Astrocyte (in vitro differentiated cells and primary cell): ENCODE measurements at regions not wholly inside any gene's neighbourhood (a gene's known extent, or its start where the extent isn't known, plus 50 kb on each side); places are given as distances from the start of the nearest gene placed in this dataset.

Experiments
- DNase-seq: peaks from one replicate; pipeline ENCODE4 v3.0.0-alpha.2; 2010; ENCODE audit warnings: low read depth
- FAIRE-seq: peaks from 2 replicates; lab custom pipeline; 2011; peaks lifted over from hg19 to GRCh38; lab: Jason Lieb, UNC
- H2AFZ ChIP-seq: 2 replicates; pipeline ENCODE4 v1.6.0; 2012; ENCODE audit warnings: low read depth, low read length, inconsistent platforms
- H3K27ac ChIP-seq: 2 replicates; pipeline ENCODE4 v1.5.1; 2011; ENCODE audit warnings: low read depth, low read length, inconsistent platforms
- H3K27me3 ChIP-seq: 2 replicates; pipeline ENCODE4 v1.6.0; 2011; ENCODE audit warnings: low read length, inconsistent platforms; ENCODE audit not compliant: insufficient read depth
- H3K36me3 ChIP-seq: 2 replicates; pipeline ENCODE4 v1.5.1; 2011; ENCODE audit warnings: low read length, inconsistent platforms; ENCODE audit not compliant: insufficient read depth
- H3K4me1 ChIP-seq: 2 replicates; pipeline ENCODE4 v1.5.1; 2011; ENCODE audit warnings: low read length, inconsistent platforms; ENCODE audit not compliant: insufficient read depth
- H3K4me2 ChIP-seq: 2 replicates; pipeline ENCODE4 v1.6.0; 2012; ENCODE audit warnings: low read length, inconsistent platforms
- H3K4me3 ChIP-seq: 2 replicates; pipeline ENCODE4 v1.5.1; 2011; ENCODE audit warnings: low read depth, mild to moderate bottlenecking, low read length, inconsistent platforms; ENCODE audit not compliant: insufficient read depth
- H3K79me2 ChIP-seq: 2 replicates; pipeline ENCODE4 v1.6.0; 2012; ENCODE audit warnings: mild to moderate bottlenecking, low read length, inconsistent platforms; ENCODE audit not compliant: insufficient read depth
- H3K9ac ChIP-seq: 2 replicates; pipeline ENCODE4 v1.6.0; 2012; ENCODE audit warnings: mild to moderate bottlenecking, low read length, inconsistent platforms
- H3K9me3 ChIP-seq: 2 replicates; pipeline ENCODE4 v1.5.1; 2012; ENCODE audit warnings: low read depth, mild to moderate bottlenecking, low read length, inconsistent platforms; ENCODE audit not compliant: insufficient read depth
- H4K20me1 ChIP-seq: 2 replicates; pipeline ENCODE4 v1.6.0; 2012; ENCODE audit warnings: low read length, inconsistent platforms; ENCODE audit not compliant: insufficient read depth
- H3K27ac Mint-ChIP-seq: one replicate; pipeline ENCODE4 v1.8.0; 2021; ENCODE audit warnings: mild to moderate bottlenecking, mixed read lengths; ENCODE audit not compliant: unreplicated experiment
- H3K27me3 Mint-ChIP-seq: one replicate; pipeline ENCODE4 v1.8.0; 2021; ENCODE audit warnings: low read depth, mixed read lengths; ENCODE audit not compliant: unreplicated experiment
- H3K36me3 Mint-ChIP-seq: one replicate; pipeline ENCODE4 v1.8.0; 2021; ENCODE audit warnings: low read depth, mixed read lengths; ENCODE audit not compliant: unreplicated experiment
- H3K4me1 Mint-ChIP-seq: one replicate; pipeline ENCODE4 v1.8.0; 2021; ENCODE audit warnings: low read depth, mixed read lengths; ENCODE audit not compliant: unreplicated experiment
- H3K4me3 Mint-ChIP-seq: one replicate; pipeline ENCODE4 v1.8.0; 2021; ENCODE audit warnings: mild to moderate bottlenecking, moderate library complexity, mixed read lengths; ENCODE audit not compliant: unreplicated experiment
- H3K9me3 Mint-ChIP-seq: one replicate; pipeline ENCODE4 v1.8.0; 2021; ENCODE audit warnings: mild to moderate bottlenecking, mixed read lengths; ENCODE audit not compliant: unreplicated experiment
- CTCF ChIP-seq: IDR thresholded peaks from 2 replicates; pipeline ENCODE4 v1.5.1; 2011; ENCODE audit warnings: low read depth, mild to moderate bottlenecking, inconsistent platforms, low read length, moderate library complexity; ENCODE audit not compliant: insufficient read depth
- EZH2 ChIP-seq: IDR thresholded peaks from 2 replicates; pipeline ENCODE4 v1.6.1; 2012; ENCODE audit warnings: mild to moderate bottlenecking, low read length, inconsistent platforms; ENCODE audit not compliant: insufficient read depth

GRCh38 chr17:79407385-79407784 lies 203.5 kb downstream of the RBFOX3 start:
- H3K27me3 ChIP-seq = peaks cover 11% of the 10 kb centered on the region
- H3K4me1 ChIP-seq = no peaks in the 10 kb centered on the region
- Mint-ChIP-seq H3K27me3 (peaks cover 57% of the 10 kb centered on the region), H3K36me3 (peaks cover 1% of the 10 kb centered on the region), H3K4me1 (no peaks in the 10 kb centered on the region), H3K9me3 (peaks cover 4% of the 10 kb centered on the region), H3K27ac (no peak overlapping the region), H3K4me3 (peak overlapping the region; percentile 17)
- no peak for DNase-seq
- H2AFZ ChIP-seq = no peak overlapping the region
- H3K9ac ChIP-seq = no peak overlapping the region
- H3K4me3 ChIP-seq = no peak overlapping the region
- FAIRE-seq = no peak
- no peak overlapping the region for H3K27ac ChIP-seq
- H3K9me3 ChIP-seq = no peaks in the 10 kb centered on the region
- H3K36me3 ChIP-seq = no peaks in the 10 kb centered on the region
- H3K4me2 ChIP-seq = no peak overlapping the region
- TF ChIP-seq EZH2 (no peak), CTCF (no peak)
- no peaks in the 10 kb centered on the region for H4K20me1 ChIP-seq
- H3K79me2 ChIP-seq = no peaks in the 10 kb centered on the region

- no peak for DNase-seq
- peaks cover 66% of the 10 kb centered on the region for H3K27me3 Mint-ChIP-seq
Measured at GRCh38 chr17:79406316-79406715, 204.5 kb downstream of the RBFOX3 start.

More at GRCh38 chr17:79406316-79406715, 204.5 kb downstream of the RBFOX3 start:
- no peak for FAIRE-seq
- Histone ChIP-seq H3K4me3 (no peak overlapping the region), H3K4me2 (no peak overlapping the region), H3K27ac (no peak overlapping the region), H4K20me1 (no peaks in the 10 kb centered on the region), H3K79me2 (no peaks in the 10 kb centered on the region), H3K27me3 (peaks cover 11% of the 10 kb centered on the region), H3K9me3 (no peaks in the 10 kb centered on the region), H3K9ac (no peak overlapping the region), H3K4me1 (no peaks in the 10 kb centered on the region), H3K36me3 (no peaks in the 10 kb centered on the region), H2AFZ (no peak overlapping the region)
- Mint-ChIP-seq H3K9me3 (peaks cover 4% of the 10 kb centered on the region), H3K27ac (no peak overlapping the region), H3K4me3 (no peak overlapping the region), H3K36me3 (peaks cover 1% of the 10 kb centered on the region), H3K4me1 (no peaks in the 10 kb centered on the region)
- no peak for TF ChIP-seq CTCF
- no peak for TF ChIP-seq EZH2
